Hepatocyte (in vitro differentiated cells): ENCODE measurements at regions not wholly inside any gene's neighbourhood (a gene's known extent, or its start where the extent isn't known, plus 50 kb on each side); places are given as distances from the start of the nearest gene placed in this dataset.
A peak's percentile ranks its signal among the peaks of the same experiment; 100 is the strongest.

Source experiments
- DNase-seq: peaks from one replicate; pipeline ENCODE4 v3.0.0-alpha.2; 2016; ENCODE audit warnings: low spot score
- H2AFZ ChIP-seq: fragments of 200-600 bp; sonication (generic); 2 replicates; pipeline ENCODE4 v1.6.0; 2016; ENCODE audit warnings: antibody characterized with exemption, mild to moderate bottlenecking
- H3K27ac ChIP-seq: fragments of 200-600 bp; sonication (generic); 2 replicates; pipeline ENCODE4 v1.5.1; 2016; ENCODE audit warnings: mild to moderate bottlenecking
- H3K27me3 ChIP-seq: fragments of 200-600 bp; sonication (generic); 2 replicates; pipeline ENCODE4 v1.6.1; 2016
- H3K36me3 ChIP-seq: fragments of 200-600 bp; sonication (generic); replicated peaks from 2 replicates; pipeline ENCODE4 v1.5.1; 2016; ENCODE audit warnings: low read depth; ENCODE audit not compliant: insufficient read depth
- H3K4me1 ChIP-seq: fragments of 200-600 bp; sonication (generic); 2 replicates; pipeline ENCODE4 v1.5.1; 2016; ENCODE audit warnings: mild to moderate bottlenecking, moderate library complexity; ENCODE audit not compliant: insufficient read depth
- H3K4me2 ChIP-seq: fragments of 200-600 bp; sonication (generic); 2 replicates; pipeline ENCODE4 v1.6.0; 2016
- H3K4me3 ChIP-seq: fragments of 200-600 bp; sonication (generic); 2 replicates; pipeline ENCODE4 v1.5.1; 2016; ENCODE audit warnings: mild to moderate bottlenecking
- H3K79me2 ChIP-seq: fragments of 200-600 bp; sonication (generic); 2 replicates; pipeline ENCODE4 v1.6.0; 2017; ENCODE audit warnings: mild to moderate bottlenecking
- H3K9me2 ChIP-seq: fragments of 200-600 bp; sonication (generic); replicated peaks from 2 replicates; pipeline ENCODE4 v1.6.0; 2017; ENCODE audit warnings: mild to moderate bottlenecking; ENCODE audit not compliant: insufficient read depth
- H3K9me3 ChIP-seq: fragments of 200-600 bp; sonication (generic); 2 replicates; pipeline ENCODE4 v1.5.1; 2016; ENCODE audit warnings: low read depth, mild to moderate bottlenecking
- H4K20me1 ChIP-seq: fragments of 200-600 bp; sonication (generic); 2 replicates; pipeline ENCODE4 v1.6.0; 2016; ENCODE audit warnings: mild to moderate bottlenecking; ENCODE audit not compliant: insufficient read depth, poor library complexity, severe bottlenecking
- CTCF ChIP-seq: fragments of 200-600 bp; sonication (generic); IDR thresholded peaks from 2 replicates; pipeline ENCODE4 v1.5.1; 2016; ENCODE audit warnings: antibody characterized with exemption, mild to moderate bottlenecking; ENCODE audit not compliant: poor library complexity
- EZH2 ChIP-seq: fragments of 200-600 bp; sonication (generic); IDR thresholded peaks from 2 replicates; pipeline ENCODE4 v1.6.1; 2016; ENCODE audit warnings: antibody characterized with exemption, mild to moderate bottlenecking, borderline replicate concordance
- EZH2phosphoT487 ChIP-seq: fragments of 200-600 bp; sonication (generic); IDR thresholded peaks from one replicate; pipeline ENCODE4 v1.6.1; 2018; ENCODE audit warnings: antibody characterized with exemption, mild to moderate bottlenecking, low read depth, moderate library complexity; ENCODE audit not compliant: unreplicated experiment, severe bottlenecking
- WGBS: methylation state at CpG from one replicate; pipeline ENCODE4 v1.1.6; 2016; ENCODE audit warnings: low lambda C conversion rate; ENCODE audit errors: missing lambda C conversion rate; 5-methylcytosine and 5-hydroxymethylcytosine counted together

- Histone ChIP-seq H2AFZ (no peak overlapping the region), H3K9me2 (no peaks in the 10 kb centered on the region), H3K36me3 (no peaks in the 10 kb centered on the region), H3K27me3 (no peaks in the 10 kb centered on the region), H3K4me3 (no peak overlapping the region), H3K79me2 (no peaks in the 10 kb centered on the region), H3K9me3 (no peaks in the 10 kb centered on the region), H4K20me1 (no peaks in the 10 kb centered on the region), H3K27ac (no peak overlapping the region), H3K4me2 (no peak overlapping the region), H3K4me1 (no peaks in the 10 kb centered on the region)
- DNase-seq, result no peak
- no peak for TF ChIP-seq EZH2phosphoT487
- no peak for TF ChIP-seq EZH2
- no peak for TF ChIP-seq CTCF
Measured at GRCh38 chr10:28733245-28733644, 55.9 kb downstream of the BAMBI start.

- no peaks in the 10 kb centered on the region for H3K36me3 ChIP-seq
- no peaks in the 10 kb centered on the region for H4K20me1 ChIP-seq
- TF ChIP-seq CTCF (no peak), EZH2phosphoT487 (no peak), EZH2 (no peak)
- no peaks in the 10 kb centered on the region for H3K9me3 ChIP-seq
- H3K9me2 ChIP-seq, result no peaks in the 10 kb centered on the region
- no peak overlapping the region for H3K4me2 ChIP-seq
- no peak overlapping the region for H3K4me3 ChIP-seq
- H3K79me2 ChIP-seq, result no peaks in the 10 kb centered on the region
- no peaks in the 10 kb centered on the region for H3K4me1 ChIP-seq
- no peak overlapping the region for H3K27ac ChIP-seq
- no peaks in the 10 kb centered on the region for H3K27me3 ChIP-seq
- H2AFZ ChIP-seq, result no peak overlapping the region
- 100% methylated on average over 1 of the region's 1 CpG for WGBS
- no peak for DNase-seq
Measured at GRCh38 chr10:28733647-28734046, 56.3 kb downstream of the BAMBI start.

- WGBS, result 48% methylated on average over 4 of the region's 4 CpGs
- H3K9me2 ChIP-seq, result no peaks in the 10 kb centered on the region
- no peaks in the 10 kb centered on the region for H4K20me1 ChIP-seq
- no peaks in the 10 kb centered on the region for H3K36me3 ChIP-seq
- peak; percentile 80 for DNase-seq
- H3K79me2 ChIP-seq, result no peaks in the 10 kb centered on the region
- no peak overlapping the region for H3K4me2 ChIP-seq
- no peaks in the 10 kb centered on the region for H3K27me3 ChIP-seq
- H2AFZ ChIP-seq, result no peak overlapping the region
- H3K9me3 ChIP-seq, result no peaks in the 10 kb centered on the region
- peak overlapping the region; percentile 51 for H3K27ac ChIP-seq
- no peak overlapping the region for H3K4me3 ChIP-seq
- TF ChIP-seq EZH2phosphoT487 (no peak), CTCF (no peak), EZH2 (no peak)
- H3K4me1 ChIP-seq, result no peaks in the 10 kb centered on the region
Measured at GRCh38 chr10:28734938-28735759, 57.8 kb downstream of the BAMBI start.
